Bronchial epithelial cell (primary cell): ENCODE measurements at regions not wholly inside any gene's neighbourhood (a gene's known extent, or its start where the extent isn't known, plus 50 kb on each side); places are given as distances from the start of the nearest gene placed in this dataset.

Source experiments
- DNase-seq: peaks from one replicate; pipeline ENCODE4 v3.0.0-alpha.2; 2010; ENCODE audit warnings: low read depth
- FAIRE-seq: peaks from 2 replicates; lab custom pipeline; 2011; peaks lifted over from hg19 to GRCh38; lab: Jason Lieb, UNC
- H3K27me3 ChIP-seq: 2 replicates; pipeline ENCODE4 v1.5.1; 2011; ENCODE audit warnings: low read length; ENCODE audit not compliant: control insufficient read depth, insufficient read depth
- H3K36me3 ChIP-seq: 2 replicates; pipeline ENCODE4 v1.5.1; 2011; ENCODE audit warnings: low read length; ENCODE audit not compliant: control insufficient read depth, insufficient read depth
- H3K4me3 ChIP-seq: 2 replicates; pipeline ENCODE4 v1.5.1; 2011; ENCODE audit warnings: mild to moderate bottlenecking, low read depth, low read length, control low read depth
- CTCF ChIP-seq: IDR thresholded peaks from 2 replicates; pipeline ENCODE4 v1.5.1; 2011; ENCODE audit warnings: mild to moderate bottlenecking, moderate library complexity, low read length, control low read depth, inconsistent platforms; ENCODE audit not compliant: insufficient read depth, severe bottlenecking

- Histone ChIP-seq H3K27me3 (no peaks in the 10 kb centered on the region), H3K4me3 (no peak overlapping the region), H3K36me3 (no peaks in the 10 kb centered on the region)
- TF ChIP-seq CTCF = no peak
- DNase-seq = no peak
- FAIRE-seq = no peak
These were observed 656.8 kb downstream of the VRK1 start for GRCh38 chr14:97453991-97454390.

GRCh38 chr14:97456462-97456861 lies 659.3 kb downstream of the VRK1 start:
- no peaks in the 10 kb centered on the region for H3K27me3 ChIP-seq
- H3K36me3 ChIP-seq = no peaks in the 10 kb centered on the region
- H3K4me3 ChIP-seq = no peak overlapping the region
- DNase-seq = no peak
- no peak for FAIRE-seq
- TF ChIP-seq CTCF = no peak

GRCh38 chr14:97456958-97457357 lies 659.8 kb downstream of the VRK1 start:
- Histone ChIP-seq H3K4me3 (no peak overlapping the region), H3K36me3 (no peaks in the 10 kb centered on the region), H3K27me3 (no peaks in the 10 kb centered on the region)
- FAIRE-seq (no peak), DNase-seq (peak; percentile 17)
- TF ChIP-seq CTCF = no peak

GRCh38 chr14:97457575-97458085 lies 660.4 kb downstream of the VRK1 start:
- TF ChIP-seq CTCF = no peak
- Histone ChIP-seq H3K4me3 (no peak overlapping the region), H3K36me3 (no peaks in the 10 kb centered on the region), H3K27me3 (no peaks in the 10 kb centered on the region)
- FAIRE-seq = no peak
- DNase-seq = no peak

GRCh38 chr14:97458255-97458654 lies 661.1 kb downstream of the VRK1 start:
- Histone ChIP-seq H3K4me3 (no peak overlapping the region), H3K27me3 (no peaks in the 10 kb centered on the region), H3K36me3 (no peaks in the 10 kb centered on the region)
- TF ChIP-seq CTCF = no peak
- no peak for DNase-seq
- no peak for FAIRE-seq
